HEK293 (cell line): ENCODE measurements at regions not wholly inside any gene's neighbourhood (a gene's known extent, or its start where the extent isn't known, plus 50 kb on each side); places are given as distances from the start of the nearest gene placed in this dataset.

ENCODE experiments used
- CTCF ChIP-seq: fragments of 450-650 bp; formaldehyde crosslinking; IDR thresholded peaks from 2 replicates; pipeline ENCODE4 v1.5.1; 2016; ENCODE audit warnings: missing biosample characterization, missing genetic modification characterization
- RBAK ChIP-seq: fragments of 450-650 bp; formaldehyde crosslinking; IDR thresholded peaks from 2 replicates; pipeline ENCODE4 v1.5.1; 2016; ENCODE audit warnings: missing biosample characterization, missing genetic modification characterization
- SALL2 ChIP-seq: fragments of 450-650 bp; formaldehyde crosslinking; IDR thresholded peaks from 2 replicates; pipeline ENCODE4 v1.5.0; 2017; ENCODE audit warnings: missing biosample characterization, mild to moderate bottlenecking, missing genetic modification characterization, borderline replicate concordance
- ZBTB7A ChIP-seq: fragments of 450-650 bp; formaldehyde crosslinking; IDR thresholded peaks from 2 replicates; pipeline ENCODE4 v1.5.1; 2016; ENCODE audit warnings: low read depth, missing biosample characterization, missing genetic modification characterization
- ZBTB8A ChIP-seq: fragments of 450-650 bp; formaldehyde crosslinking; IDR thresholded peaks from 2 replicates; pipeline ENCODE4 v1.5.1; 2016; ENCODE audit warnings: missing biosample characterization, missing genetic modification characterization
- ZFP41 ChIP-seq: fragments of 450-650 bp; formaldehyde crosslinking; IDR thresholded peaks from 2 replicates; pipeline ENCODE4 v1.5.1; 2016; ENCODE audit warnings: missing biosample characterization, missing genetic modification characterization, borderline replicate concordance
- ZNF157 ChIP-seq: fragments of 450-650 bp; formaldehyde crosslinking; IDR thresholded peaks from 2 replicates; pipeline ENCODE4 v1.5.1; 2016; ENCODE audit warnings: missing biosample characterization, missing genetic modification characterization
- ZNF416 ChIP-seq: fragments of 450-650 bp; formaldehyde crosslinking; IDR thresholded peaks from 2 replicates; pipeline ENCODE4 v1.5.1; 2016; ENCODE audit warnings: missing biosample characterization, missing genetic modification characterization
- ZNF776 ChIP-seq: fragments of 450-650 bp; formaldehyde crosslinking; IDR thresholded peaks from 2 replicates; pipeline ENCODE4 v1.5.0; 2017; ENCODE audit warnings: missing biosample characterization, missing genetic modification characterization, borderline replicate concordance
- ZNF785 ChIP-seq: fragments of 450-650 bp; formaldehyde crosslinking; IDR thresholded peaks from 2 replicates; pipeline ENCODE4 v1.5.1; 2016; ENCODE audit warnings: missing biosample characterization, missing genetic modification characterization
- TF ChIP-seq, protein P1 (sequence below): fragments of 450-650 bp; formaldehyde crosslinking; optimal IDR thresholded peaks from 2 replicates; pipeline ENCODE3; 2016; ENCODE audit warnings: missing biosample characterization, mild to moderate bottlenecking, missing genetic modification characterization
- TF ChIP-seq, protein P2 (sequence below): fragments of 450-650 bp; formaldehyde crosslinking; IDR thresholded peaks from 2 replicates; pipeline ENCODE4 v1.5.1; 2017; ENCODE audit warnings: missing biosample characterization, missing genetic modification characterization
- TF ChIP-seq, protein P3 (sequence below): fragments of 450-650 bp; formaldehyde crosslinking; IDR thresholded peaks from 2 replicates; pipeline ENCODE4 v1.5.1; 2016; ENCODE audit warnings: missing biosample characterization, missing genetic modification characterization

DNA sequence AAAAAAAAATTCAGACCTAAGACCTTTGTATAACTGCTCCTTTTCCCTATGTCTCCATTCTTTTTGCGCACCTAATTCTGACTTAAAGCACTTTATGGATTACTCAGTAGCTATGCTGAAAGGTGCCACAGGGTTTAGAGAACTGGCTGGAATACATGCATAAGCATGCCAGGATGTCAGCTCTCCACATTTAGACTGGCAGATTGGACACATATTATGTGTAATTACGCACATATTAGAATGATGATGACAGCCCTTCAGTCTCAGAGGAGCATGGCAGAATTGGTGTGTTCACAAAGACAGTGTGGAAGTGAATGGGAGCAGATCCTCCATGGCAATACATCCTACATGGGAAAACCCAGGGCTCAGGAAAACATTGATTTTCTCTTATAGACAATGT, 108.1 kb upstream of the LSAMP start:
- TF ChIP-seq SALL2 (tag by site-specific recombination) (no peak), ZNF157 (tag by site-specific recombination) (no peak), ZNF776 (tag by site-specific recombination) (no peak), ZNF785 (tag by site-specific recombination) (no peak), ZBTB8A (tag by site-specific recombination) (no peak), ZFP41 (tag by site-specific recombination) (no peak), CTCF (tag by site-specific recombination) (no peak), RBAK (no peak), ZNF416 (tag by site-specific recombination) (no peak), ZBTB7A (no peak)
- TF ChIP-seq, protein P1, sequence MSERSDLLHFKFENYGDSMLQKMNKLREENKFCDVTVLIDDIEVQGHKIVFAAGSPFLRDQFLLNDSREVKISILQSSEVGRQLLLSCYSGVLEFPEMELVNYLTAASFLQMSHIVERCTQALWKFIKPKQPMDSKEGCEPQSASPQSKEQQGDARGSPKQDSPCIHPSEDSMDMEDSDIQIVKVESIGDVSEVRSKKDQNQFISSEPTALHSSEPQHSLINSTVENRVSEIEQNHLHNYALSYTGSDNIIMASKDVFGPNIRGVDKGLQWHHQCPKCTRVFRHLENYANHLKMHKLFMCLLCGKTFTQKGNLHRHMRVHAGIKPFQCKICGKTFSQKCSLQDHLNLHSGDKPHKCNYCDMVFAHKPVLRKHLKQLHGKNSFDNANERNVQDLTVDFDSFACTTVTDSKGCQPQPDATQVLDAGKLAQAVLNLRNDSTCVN (tag by site-specific recombination), result no peak
- TF ChIP-seq, protein P2, sequence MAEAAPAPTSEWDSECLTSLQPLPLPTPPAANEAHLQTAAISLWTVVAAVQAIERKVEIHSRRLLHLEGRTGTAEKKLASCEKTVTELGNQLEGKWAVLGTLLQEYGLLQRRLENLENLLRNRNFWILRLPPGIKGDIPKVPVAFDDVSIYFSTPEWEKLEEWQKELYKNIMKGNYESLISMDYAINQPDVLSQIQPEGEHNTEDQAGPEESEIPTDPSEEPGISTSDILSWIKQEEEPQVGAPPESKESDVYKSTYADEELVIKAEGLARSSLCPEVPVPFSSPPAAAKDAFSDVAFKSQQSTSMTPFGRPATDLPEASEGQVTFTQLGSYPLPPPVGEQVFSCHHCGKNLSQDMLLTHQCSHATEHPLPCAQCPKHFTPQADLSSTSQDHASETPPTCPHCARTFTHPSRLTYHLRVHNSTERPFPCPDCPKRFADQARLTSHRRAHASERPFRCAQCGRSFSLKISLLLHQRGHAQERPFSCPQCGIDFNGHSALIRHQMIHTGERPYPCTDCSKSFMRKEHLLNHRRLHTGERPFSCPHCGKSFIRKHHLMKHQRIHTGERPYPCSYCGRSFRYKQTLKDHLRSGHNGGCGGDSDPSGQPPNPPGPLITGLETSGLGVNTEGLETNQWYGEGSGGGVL (tag by site-specific recombination), result no peak
- TF ChIP-seq, protein P3, sequence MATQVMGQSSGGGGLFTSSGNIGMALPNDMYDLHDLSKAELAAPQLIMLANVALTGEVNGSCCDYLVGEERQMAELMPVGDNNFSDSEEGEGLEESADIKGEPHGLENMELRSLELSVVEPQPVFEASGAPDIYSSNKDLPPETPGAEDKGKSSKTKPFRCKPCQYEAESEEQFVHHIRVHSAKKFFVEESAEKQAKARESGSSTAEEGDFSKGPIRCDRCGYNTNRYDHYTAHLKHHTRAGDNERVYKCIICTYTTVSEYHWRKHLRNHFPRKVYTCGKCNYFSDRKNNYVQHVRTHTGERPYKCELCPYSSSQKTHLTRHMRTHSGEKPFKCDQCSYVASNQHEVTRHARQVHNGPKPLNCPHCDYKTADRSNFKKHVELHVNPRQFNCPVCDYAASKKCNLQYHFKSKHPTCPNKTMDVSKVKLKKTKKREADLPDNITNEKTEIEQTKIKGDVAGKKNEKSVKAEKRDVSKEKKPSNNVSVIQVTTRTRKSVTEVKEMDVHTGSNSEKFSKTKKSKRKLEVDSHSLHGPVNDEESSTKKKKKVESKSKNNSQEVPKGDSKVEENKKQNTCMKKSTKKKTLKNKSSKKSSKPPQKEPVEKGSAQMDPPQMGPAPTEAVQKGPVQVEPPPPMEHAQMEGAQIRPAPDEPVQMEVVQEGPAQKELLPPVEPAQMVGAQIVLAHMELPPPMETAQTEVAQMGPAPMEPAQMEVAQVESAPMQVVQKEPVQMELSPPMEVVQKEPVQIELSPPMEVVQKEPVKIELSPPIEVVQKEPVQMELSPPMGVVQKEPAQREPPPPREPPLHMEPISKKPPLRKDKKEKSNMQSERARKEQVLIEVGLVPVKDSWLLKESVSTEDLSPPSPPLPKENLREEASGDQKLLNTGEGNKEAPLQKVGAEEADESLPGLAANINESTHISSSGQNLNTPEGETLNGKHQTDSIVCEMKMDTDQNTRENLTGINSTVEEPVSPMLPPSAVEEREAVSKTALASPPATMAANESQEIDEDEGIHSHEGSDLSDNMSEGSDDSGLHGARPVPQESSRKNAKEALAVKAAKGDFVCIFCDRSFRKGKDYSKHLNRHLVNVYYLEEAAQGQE (tag by site-specific recombination), result no peak
